Caco-2 (cell line): ENCODE measurements at regions not wholly inside any gene's neighbourhood (a gene's known extent, or its start where the extent isn't known, plus 50 kb on each side); places are given as distances from the start of the nearest gene placed in this dataset.

Experiments used
- BruUV-seq: library from RNA; stranded (reverse); fragments of 400-500 nt; replicated peaks from 2 replicates; lab custom pipeline; 2021; lab: Mats Ljungman, UMichigan
- CTCF ChIA-PET: fragments of 300-600 bp; sonication (Branson Sonifier 250); formaldehyde crosslinking; loops from one replicate; lab custom pipeline; 2022; ENCODE audit warnings: antibody characterized with exemption; lab: Charles Lee
- POLR2A ChIA-PET: fragments of 300-600 bp; sonication (Branson Sonifier 250); formaldehyde crosslinking; loops from one replicate; lab custom pipeline; 2022; ENCODE audit warnings: antibody characterized with exemption; lab: Charles Lee
- DNase-seq, 2 experiments: peaks; one replicate each; pipeline versions ENCODE4 v3.0.0 to v3.0.0-alpha.2; 2020 to 2022
- H3K27me3 ChIP-seq: replicated peaks from 2 replicates; pipeline ENCODE4 v1.6.0; 2011; ENCODE audit warnings: low read length; ENCODE audit not compliant: control insufficient read depth, insufficient read depth
- H3K36me3 ChIP-seq: 2 replicates; pipeline ENCODE4 v1.5.1; 2011; ENCODE audit warnings: low read length; ENCODE audit not compliant: control insufficient read depth, insufficient read depth
- H3K4me1 ChIP-seq: fragments of 250-450 bp; sonication (Bioruptor Pico); 2 replicates; pipeline ENCODE4 v1.5.1; 2020; ENCODE audit warnings: mild to moderate bottlenecking
- H3K4me3 ChIP-seq: 2 replicates; pipeline ENCODE4 v1.5.1; 2011; ENCODE audit warnings: low read depth, mild to moderate bottlenecking, control low read depth, low read length
- H3K9me3 ChIP-seq: fragments of 250-450 bp; sonication (Bioruptor Pico); 2 replicates; pipeline ENCODE4 v1.5.1; 2020; ENCODE audit warnings: mild to moderate bottlenecking, moderate library complexity
- H3K27ac Mint-ChIP-seq: one replicate; pipeline ENCODE4 v1.8.0; 2022; ENCODE audit warnings: mixed read lengths; ENCODE audit not compliant: unreplicated experiment
- H3K27me3 Mint-ChIP-seq: one replicate; pipeline ENCODE4 v1.8.0; 2022; ENCODE audit warnings: mixed read lengths; ENCODE audit not compliant: insufficient read depth, unreplicated experiment
- H3K36me3 Mint-ChIP-seq: one replicate; pipeline ENCODE4 v1.8.0; 2022; ENCODE audit warnings: mild to moderate bottlenecking, mixed read lengths; ENCODE audit not compliant: insufficient read depth, unreplicated experiment
- H3K4me1 Mint-ChIP-seq: one replicate; pipeline ENCODE4 v1.8.0; 2022; ENCODE audit warnings: low read depth, mixed read lengths; ENCODE audit not compliant: unreplicated experiment
- H3K4me3 Mint-ChIP-seq: one replicate; pipeline ENCODE4 v1.8.0; 2022; ENCODE audit warnings: mild to moderate bottlenecking, moderate library complexity, mixed read lengths; ENCODE audit not compliant: unreplicated experiment
- H3K9me3 Mint-ChIP-seq: one replicate; pipeline ENCODE4 v1.8.0; 2022; ENCODE audit warnings: mixed read lengths; ENCODE audit not compliant: unreplicated experiment
- intact Hi-C: fragments of 100-400 bp; cut with micrococcal nuclease; formaldehyde crosslinking; loops from one replicate; pipeline ENCODE4 v1.10.0; 2022; ENCODE audit not compliant: unreplicated experiment
- TF ChIP-seq, protein P1 (sequence below), 2 experiments: fragments of 200-600 bp in 1 of 2; IDR thresholded peaks; 1 replicate in 1 of 2; 2 replicates in 1 of 2; pipeline versions ENCODE4 v1.5.1 to v1.8.0; 2011 to 2022; ENCODE audit warnings: antibody characterized with exemption in 1 of 2, control low read depth in 1 of 2, inconsistent platforms in 1 of 2, low read depth in 1 of 2, low read length in 1 of 2, mild to moderate bottlenecking in 1 of 2, moderate library complexity in 1 of 2; ENCODE audit not compliant: insufficient read depth in 1 of 2, severe bottlenecking in 1 of 2, unreplicated experiment in 1 of 2

DNA sequence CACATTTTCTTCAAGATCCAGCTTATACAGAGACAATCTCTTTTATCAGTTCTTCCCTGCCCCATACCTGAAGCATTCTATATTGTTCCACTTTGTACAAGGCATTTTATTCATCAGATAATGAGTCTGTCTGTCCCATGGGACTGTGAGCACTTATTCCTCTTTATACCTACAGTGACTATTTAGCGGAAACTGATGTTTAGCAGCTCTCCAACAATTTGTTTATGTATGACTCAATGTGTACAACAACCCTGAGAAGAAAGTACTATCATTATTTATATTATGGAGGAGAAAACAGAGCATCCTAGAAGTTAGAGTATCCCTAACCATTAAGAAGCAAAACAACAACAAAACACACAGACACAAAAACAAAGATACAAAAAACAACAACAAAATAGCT is 306.5 kb downstream of the PRDM5 start:
- DNase-seq: no peak
- no peaks in the 10 kb centered on the region for H3K9me3 Mint-ChIP-seq
- intact Hi-C loops: no loop called here
- Histone ChIP-seq H3K27me3 (no peaks in the 10 kb centered on the region), H3K4me3 (no peak overlapping the region), H3K9me3 (no peaks in the 10 kb centered on the region), H3K4me1 (no peaks in the 10 kb centered on the region), H3K36me3 (no peaks in the 10 kb centered on the region)
- H3K4me3 Mint-ChIP-seq: no peak overlapping the region
- H3K36me3 Mint-ChIP-seq: no peaks in the 10 kb centered on the region
- TF ChIP-seq, protein P1, sequence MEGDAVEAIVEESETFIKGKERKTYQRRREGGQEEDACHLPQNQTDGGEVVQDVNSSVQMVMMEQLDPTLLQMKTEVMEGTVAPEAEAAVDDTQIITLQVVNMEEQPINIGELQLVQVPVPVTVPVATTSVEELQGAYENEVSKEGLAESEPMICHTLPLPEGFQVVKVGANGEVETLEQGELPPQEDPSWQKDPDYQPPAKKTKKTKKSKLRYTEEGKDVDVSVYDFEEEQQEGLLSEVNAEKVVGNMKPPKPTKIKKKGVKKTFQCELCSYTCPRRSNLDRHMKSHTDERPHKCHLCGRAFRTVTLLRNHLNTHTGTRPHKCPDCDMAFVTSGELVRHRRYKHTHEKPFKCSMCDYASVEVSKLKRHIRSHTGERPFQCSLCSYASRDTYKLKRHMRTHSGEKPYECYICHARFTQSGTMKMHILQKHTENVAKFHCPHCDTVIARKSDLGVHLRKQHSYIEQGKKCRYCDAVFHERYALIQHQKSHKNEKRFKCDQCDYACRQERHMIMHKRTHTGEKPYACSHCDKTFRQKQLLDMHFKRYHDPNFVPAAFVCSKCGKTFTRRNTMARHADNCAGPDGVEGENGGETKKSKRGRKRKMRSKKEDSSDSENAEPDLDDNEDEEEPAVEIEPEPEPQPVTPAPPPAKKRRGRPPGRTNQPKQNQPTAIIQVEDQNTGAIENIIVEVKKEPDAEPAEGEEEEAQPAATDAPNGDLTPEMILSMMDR (IDR thresholded peaks at IDR 0.05; ENCODE audit: insufficient read depth in 1 of 2, low read depth in 1 of 2, low read length in 1 of 2, severe bottlenecking in 1 of 2, unreplicated experiment in 1 of 2): no peak
- ChIA-PET POLR2A (no interaction called here), CTCF (no interaction called here)
- no peaks in the 10 kb centered on the region for H3K4me1 Mint-ChIP-seq
- no peak overlapping the region for H3K27ac Mint-ChIP-seq
- BruUV-seq: no TSS peak
- no peaks in the 10 kb centered on the region for H3K27me3 Mint-ChIP-seq

DNA sequence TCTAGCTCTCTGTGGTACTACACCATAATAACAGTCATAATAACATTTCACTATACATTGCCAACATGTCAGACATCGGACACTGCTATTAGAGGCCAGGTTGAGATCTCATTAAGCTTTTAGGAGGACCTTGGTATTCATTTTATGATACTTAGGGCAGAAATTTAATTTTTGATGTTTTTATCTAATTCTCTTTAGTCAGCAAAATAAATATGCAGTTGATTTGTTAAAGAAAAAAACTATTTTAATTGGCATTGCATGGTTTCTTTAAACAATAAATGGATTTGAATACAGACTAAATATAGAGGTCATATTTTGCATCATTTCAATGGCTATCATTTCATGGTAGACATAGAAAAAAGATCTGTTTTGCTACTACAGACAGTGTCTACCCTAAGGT is 308.7 kb downstream of the PRDM5 start:
- no TSS peak for BruUV-seq
- H3K27ac Mint-ChIP-seq: no peak overlapping the region
- no peaks in the 10 kb centered on the region for H3K9me3 Mint-ChIP-seq
- H3K36me3 ChIP-seq: no peaks in the 10 kb centered on the region
- H3K4me1 ChIP-seq: no peaks in the 10 kb centered on the region
- CTCF ChIA-PET: no interaction called here
- no peak overlapping the region for H3K4me3 Mint-ChIP-seq
- H3K4me1 Mint-ChIP-seq: no peaks in the 10 kb centered on the region
- POLR2A ChIA-PET: no interaction called here
- TF ChIP-seq, protein P1 (IDR thresholded peaks at IDR 0.05; ENCODE audit: insufficient read depth in 1 of 2, low read depth in 1 of 2, low read length in 1 of 2, severe bottlenecking in 1 of 2, unreplicated experiment in 1 of 2): no peak
- H3K9me3 ChIP-seq: no peaks in the 10 kb centered on the region
- H3K27me3 ChIP-seq: no peaks in the 10 kb centered on the region
- DNase-seq: no peak
- no peak overlapping the region for H3K4me3 ChIP-seq
- no peaks in the 10 kb centered on the region for H3K36me3 Mint-ChIP-seq
- intact Hi-C loops: no loop called here
- H3K27me3 Mint-ChIP-seq: no peaks in the 10 kb centered on the region

- ChIA-PET CTCF (no interaction called here), POLR2A (no interaction called here)
- intact Hi-C loops: no loop called here
- TF ChIP-seq, protein P1 (IDR thresholded peaks at IDR 0.05; ENCODE audit: insufficient read depth in 1 of 2, low read depth in 1 of 2, low read length in 1 of 2, severe bottlenecking in 1 of 2, unreplicated experiment in 1 of 2): no peak
- Histone ChIP-seq H3K27me3 (no peaks in the 10 kb centered on the region), H3K4me1 (no peaks in the 10 kb centered on the region), H3K9me3 (no peaks in the 10 kb centered on the region), H3K4me3 (no peak overlapping the region), H3K36me3 (no peaks in the 10 kb centered on the region)
- no peaks in the 10 kb centered on the region for H3K36me3 Mint-ChIP-seq
- no peaks in the 10 kb centered on the region for H3K27me3 Mint-ChIP-seq
- no peak for DNase-seq
- no peak overlapping the region for H3K4me3 Mint-ChIP-seq
- H3K9me3 Mint-ChIP-seq: no peaks in the 10 kb centered on the region
- H3K27ac Mint-ChIP-seq: no peak overlapping the region
- no TSS peak for BruUV-seq
- no peaks in the 10 kb centered on the region for H3K4me1 Mint-ChIP-seq
These were observed 311.4 kb downstream of the PRDM5 start for GRCh38 chr4:120611092-120611491.
